HCT116 (cell line): ENCODE measurements at regions not wholly inside any gene's neighbourhood (a gene's known extent, or its start where the extent isn't known, plus 50 kb on each side); places are given as distances from the start of the nearest gene placed in this dataset.

Experiments used
- ATAC-seq: fragments of 200-7000 bp; cut with Tn5 transposase; 2 replicates; pipeline ENCODE4 v1.9.1; 2020; ENCODE audit warnings: mild to moderate bottlenecking, moderate library complexity
- BruUV-seq: library from RNA; stranded (reverse); fragments of 400-500 nt; replicated peaks from 2 replicates; lab custom pipeline; 2021; lab: Mats Ljungman, UMichigan
- CTCF ChIA-PET: fragments of 300-600 bp; sonication (Branson Sonifier 250); formaldehyde crosslinking; loops from one replicate; lab custom pipeline; 2021; ENCODE audit warnings: antibody characterized with exemption; lab: Charles Lee
- POLR2A ChIA-PET: fragments of 300-600, 350-600 bp; sonication (Branson Sonifier 250); formaldehyde crosslinking; loops from one replicate; lab custom pipeline; 2021; ENCODE audit warnings: antibody characterized with exemption; lab: Charles Lee
- RAD21 ChIA-PET, 2 experiments: fragments of 300-600 bp; sonication (Branson Sonifier 250); formaldehyde crosslinking; loops; one replicate each; lab custom pipeline; 2023; ENCODE audit warnings: low total read pairs in 2 of 2; ENCODE audit not compliant: uncharacterized antibody in 2 of 2, unreplicated experiment in 2 of 2, low non-redundant PET in 1 of 2; lab: Charles Lee
- DNase-seq: peaks from one replicate; pipeline ENCODE4 v3.0.0-alpha.2; 2010; ENCODE audit warnings: low read depth, low spot score
- H2AFZ ChIP-seq: fragments of 200-600 bp; shearing (Covaris generic), sonication (generic); 2 replicates; pipeline ENCODE4 v1.6.1; 2017; ENCODE audit warnings: low read depth, mixed run types, mixed read lengths, antibody characterized with exemption, low read length; ENCODE audit not compliant: poor library complexity, severe bottlenecking
- H3K27ac ChIP-seq: 2 replicates; pipeline ENCODE4 v1.5.1; 2012; ENCODE audit warnings: low read depth, low read length
- H3K27me3 ChIP-seq: fragments of 200-600 bp; sonication (generic); 2 replicates; pipeline ENCODE4 v1.6.1; 2016; ENCODE audit warnings: mixed run types, low read length, mixed read lengths; ENCODE audit not compliant: insufficient read depth
- H3K36me3 ChIP-seq, 2 experiments: fragments of 200-500 bp in 1 of 2; fragments of 200-600 bp in 1 of 2; sonication (Bioruptor generic) in 1 of 2; sonication (generic) in 1 of 2; 2 replicates each; pipeline versions ENCODE4 v1.5.1 to v1.6.1; 2014 to 2016; ENCODE audit warnings: low read length in 2 of 2, inconsistent platforms in 1 of 2, mixed read lengths in 1 of 2, mixed run types in 1 of 2; ENCODE audit not compliant: insufficient read depth in 2 of 2, control insufficient read depth in 1 of 2
- H3K4me1 ChIP-seq, 2 experiments: fragments of 200-600 bp in 1 of 2; sonication (generic) in 1 of 2; 2 replicates each; pipeline versions ENCODE4 v1.5.1 to v1.6.1; 2012 to 2017; ENCODE audit warnings: low read length in 2 of 2, inconsistent platforms in 1 of 2, mild to moderate bottlenecking in 1 of 2, mixed read lengths in 1 of 2, mixed run types in 1 of 2, moderate library complexity in 1 of 2; ENCODE audit not compliant: insufficient read depth in 2 of 2, control insufficient read depth in 1 of 2
- H3K4me2 ChIP-seq: fragments of 200-600 bp; sonication (generic); 2 replicates; pipeline ENCODE4 v1.6.1; 2017; ENCODE audit warnings: mixed run types, low read length, mixed read lengths
- H3K4me3 ChIP-seq, 2 experiments: fragments of 200-600 bp in 1 of 2; sonication (generic) in 1 of 2; replicated peaks in 1 of 2; 2 replicates each; pipeline ENCODE4 v1.5.1; 2011 to 2016; ENCODE audit warnings: low read length in 2 of 2, control low read depth in 1 of 2, low read depth in 1 of 2, mild to moderate bottlenecking in 1 of 2, mixed read lengths in 1 of 2, mixed run types in 1 of 2
- H3K79me2 ChIP-seq: fragments of 200-600 bp; sonication (generic); 2 replicates; pipeline ENCODE4 v1.6.1; 2017; ENCODE audit warnings: mild to moderate bottlenecking, mixed run types, low read length, moderate library complexity, mixed read lengths; ENCODE audit not compliant: insufficient read depth
- H3K9ac ChIP-seq: fragments of 200-600 bp; sonication (generic); 2 replicates; pipeline ENCODE4 v1.6.1; 2016; ENCODE audit warnings: low read length, mixed read lengths
- H3K9me2 ChIP-seq: fragments of 200-600 bp; sonication (generic), shearing (Covaris generic); 2 replicates; pipeline ENCODE4 v1.6.1; 2017; ENCODE audit warnings: mixed run types, mild to moderate bottlenecking, moderate library complexity; ENCODE audit not compliant: insufficient read depth
- H3K9me3 ChIP-seq, 2 experiments: fragments of 200-500 bp in 1 of 2; fragments of 200-600 bp in 1 of 2; sonication (Bioruptor generic) in 1 of 2; sonication (generic) in 1 of 2; 2 replicates each; pipeline ENCODE4 v1.6.1; 2014 to 2017; ENCODE audit warnings: low read length in 2 of 2, mixed read lengths in 2 of 2, inconsistent platforms in 1 of 2, low read depth in 1 of 2, mild to moderate bottlenecking in 1 of 2, mixed run types in 1 of 2, moderate library complexity in 1 of 2; ENCODE audit not compliant: control insufficient read depth in 1 of 2, insufficient read depth in 1 of 2
- H4K20me1 ChIP-seq: fragments of 200-600 bp; sonication (generic), shearing (Covaris generic); 2 replicates; pipeline ENCODE4 v1.6.1; 2017; ENCODE audit warnings: mixed run types, mild to moderate bottlenecking, moderate library complexity; ENCODE audit not compliant: insufficient read depth
- CEBPB ChIP-seq: IDR thresholded peaks from 2 replicates; pipeline ENCODE4 v1.6.1; 2012; ENCODE audit warnings: low read depth
- EGR1 ChIP-seq: IDR thresholded peaks from 2 replicates; pipeline ENCODE4 v1.6.1; 2012; ENCODE audit warnings: low read depth
- ELF1 ChIP-seq: IDR thresholded peaks from 2 replicates; pipeline ENCODE4 v1.6.1; 2012; ENCODE audit warnings: low read depth, borderline replicate concordance
- JUND ChIP-seq: IDR thresholded peaks from 2 replicates; pipeline ENCODE4 v1.6.1; 2012
- MAX ChIP-seq: IDR thresholded peaks from 2 replicates; pipeline ENCODE4 v1.6.1; 2012
- POLR2A ChIP-seq: IDR thresholded peaks from 2 replicates; pipeline ENCODE4 v1.7.0; 2011; ENCODE audit warnings: borderline replicate concordance; ENCODE audit not compliant: insufficient read depth, insufficient read length; ENCODE audit errors: extremely low read depth
- SP1 ChIP-seq: IDR thresholded peaks from 2 replicates; pipeline ENCODE4 v1.6.1; 2012; ENCODE audit warnings: low read depth
- TCF7L2 ChIP-seq: IDR thresholded peaks from 2 replicates; pipeline ENCODE4 v1.7.0; 2011; ENCODE audit warnings: borderline replicate concordance, inconsistent platforms; ENCODE audit not compliant: insufficient read depth, insufficient read length; ENCODE audit errors: extremely low read depth
- YY1 ChIP-seq: IDR thresholded peaks from 2 replicates; pipeline ENCODE4 v1.6.1; 2011; ENCODE audit warnings: low read length, low read depth, moderate library complexity, mild to moderate bottlenecking; ENCODE audit not compliant: insufficient replicate concordance; ENCODE audit errors: extremely low read depth
- ZBTB33 ChIP-seq: IDR thresholded peaks from 2 replicates; pipeline ENCODE4 v1.6.1; 2011; ENCODE audit warnings: mild to moderate bottlenecking, low read length, moderate library complexity; ENCODE audit not compliant: insufficient replicate concordance; ENCODE audit errors: extremely low read depth
- intact Hi-C: fragments of 100-400 bp; cut with micrococcal nuclease; formaldehyde crosslinking; loops from 2 replicates; pipeline ENCODE4 v1.10.0; 2022

- no TSS peak for BruUV-seq
- POLR2A ChIA-PET = no interaction called here
Observed at GRCh38 chr1:95927061-95927460, 693.1 kb downstream of the RWDD3 start.

More at GRCh38 chr1:95927061-95927460, 693.1 kb downstream of the RWDD3 start:
- Histone ChIP-seq H3K4me1 (no peaks in the 10 kb centered on the region), H3K27me3 (no peaks in the 10 kb centered on the region), H2AFZ (no peak overlapping the region)
- TF ChIP-seq MAX = no peak
- TF ChIP-seq POLR2A = no peak
- TF ChIP-seq ZBTB33 = no peak
- TF ChIP-seq YY1 = no peak
- no peak for TF ChIP-seq TCF7L2
- no peak for TF ChIP-seq CEBPB
- no peak for TF ChIP-seq EGR1
- no peak for TF ChIP-seq ELF1
- TF ChIP-seq SP1 = no peak
- no peak for TF ChIP-seq JUND
- TF ChIP-seq, all 23 proteins: peak for 0
- Histone ChIP-seq H3K27ac (no peak overlapping the region), H3K9me2 (no peaks in the 10 kb centered on the region), H3K9me3 (no peaks in the 10 kb centered on the region), H3K4me2 (no peak overlapping the region), H3K9ac (no peak overlapping the region), H3K79me2 (no peaks in the 10 kb centered on the region), H3K4me3 (no peak overlapping the region), H4K20me1 (no peaks in the 10 kb centered on the region), H3K36me3 (no peaks in the 10 kb centered on the region)
- ATAC-seq = no peak
- ChIA-PET RAD21 (no interaction called here), CTCF (no interaction called here)
- intact Hi-C loops = no loop called here
- DNase-seq = no peak
